Chondrocyte (in vitro differentiated cells): ENCODE measurements at regions not wholly inside any gene's neighbourhood (a gene's known extent, or its start where the extent isn't known, plus 50 kb on each side); places are given as distances from the start of the nearest gene placed in this dataset.

Source experiments
- DNase-seq: peaks from one replicate; pipeline ENCODE4 v3.0.0; 2021; ENCODE audit warnings: mixed read lengths, low spot score
- H3K27ac Mint-ChIP-seq: one replicate; pipeline ENCODE4 v1.8.0; 2021; ENCODE audit warnings: mild to moderate bottlenecking, moderate library complexity, mixed read lengths; ENCODE audit not compliant: unreplicated experiment
- H3K27me3 Mint-ChIP-seq: 2 replicates; pipeline ENCODE4 v1.8.0; 2021; ENCODE audit warnings: low read depth, mixed read lengths
- H3K36me3 Mint-ChIP-seq: 2 replicates; pipeline ENCODE4 v1.8.0; 2021; ENCODE audit warnings: low read depth, mixed read lengths
- H3K4me1 Mint-ChIP-seq: 2 replicates; pipeline ENCODE4 v1.8.0; 2021; ENCODE audit warnings: low read depth, mild to moderate bottlenecking, mixed read lengths
- H3K4me3 Mint-ChIP-seq: one replicate; pipeline ENCODE4 v1.8.0; 2021; ENCODE audit warnings: mild to moderate bottlenecking, moderate library complexity, mixed read lengths; ENCODE audit not compliant: unreplicated experiment
- H3K9me3 Mint-ChIP-seq: 2 replicates; pipeline ENCODE4 v1.8.0; 2021; ENCODE audit warnings: low read depth, mixed read lengths
- CTCF ChIP-seq: fragments of 200-600 bp; sonication (generic); IDR thresholded peaks from 2 replicates; pipeline ENCODE4 v1.5.0; 2021; ENCODE audit warnings: antibody characterized with exemption, mild to moderate bottlenecking, moderate library complexity

GRCh38 chr1:69403756-69404320, 163.9 kb upstream of the LRRC7 start:
- Mint-ChIP-seq H3K4me1 (peaks cover 6% of the 10 kb centered on the region), H3K36me3 (no peaks in the 10 kb centered on the region), H3K4me3 (no peak overlapping the region), H3K9me3 (peaks cover 7% of the 10 kb centered on the region), H3K27ac (no peak overlapping the region), H3K27me3 (no peaks in the 10 kb centered on the region)
- no peak for TF ChIP-seq CTCF
- DNase-seq = no peak

GRCh38 chr1:69404486-69404885, 163.2 kb upstream of the LRRC7 start:
- no peak for DNase-seq
- TF ChIP-seq CTCF = no peak
- Mint-ChIP-seq H3K36me3 (no peaks in the 10 kb centered on the region), H3K27ac (no peak overlapping the region), H3K9me3 (peaks cover 7% of the 10 kb centered on the region), H3K4me1 (peaks cover 6% of the 10 kb centered on the region), H3K27me3 (no peaks in the 10 kb centered on the region), H3K4me3 (no peak overlapping the region)

- TF ChIP-seq CTCF = no peak
- Mint-ChIP-seq H3K9me3 (peaks cover 7% of the 10 kb centered on the region), H3K27ac (no peak overlapping the region), H3K4me3 (no peak overlapping the region), H3K4me1 (peaks cover 6% of the 10 kb centered on the region), H3K27me3 (no peaks in the 10 kb centered on the region), H3K36me3 (no peaks in the 10 kb centered on the region)
- no peak for DNase-seq
These were observed 161.5 kb upstream of the LRRC7 start for GRCh38 chr1:69406244-69406643.

GRCh38 chr1:69409731-69410456, 157.8 kb upstream of the LRRC7 start:
- Mint-ChIP-seq H3K9me3 (peaks cover 7% of the 10 kb centered on the region), H3K4me3 (no peak overlapping the region), H3K27me3 (no peaks in the 10 kb centered on the region), H3K36me3 (no peaks in the 10 kb centered on the region), H3K27ac (no peak overlapping the region), H3K4me1 (no peaks in the 10 kb centered on the region)
- TF ChIP-seq CTCF = no peak
- peak; percentile 63 for DNase-seq

GRCh38 chr1:69410457-69410850, 157.3 kb upstream of the LRRC7 start:
- Mint-ChIP-seq H3K4me1 (no peaks in the 10 kb centered on the region), H3K36me3 (no peaks in the 10 kb centered on the region), H3K27me3 (no peaks in the 10 kb centered on the region), H3K4me3 (no peak overlapping the region), H3K27ac (no peak overlapping the region), H3K9me3 (peaks cover 8% of the 10 kb centered on the region)
- TF ChIP-seq CTCF = no peak
- no peak for DNase-seq
